ENCODE measurements at regions not wholly inside any gene's neighbourhood (a gene's known extent, or its start where the extent isn't known, plus 50 kb on each side); places are given as distances from the start of the nearest gene placed in this dataset.

DNA sequence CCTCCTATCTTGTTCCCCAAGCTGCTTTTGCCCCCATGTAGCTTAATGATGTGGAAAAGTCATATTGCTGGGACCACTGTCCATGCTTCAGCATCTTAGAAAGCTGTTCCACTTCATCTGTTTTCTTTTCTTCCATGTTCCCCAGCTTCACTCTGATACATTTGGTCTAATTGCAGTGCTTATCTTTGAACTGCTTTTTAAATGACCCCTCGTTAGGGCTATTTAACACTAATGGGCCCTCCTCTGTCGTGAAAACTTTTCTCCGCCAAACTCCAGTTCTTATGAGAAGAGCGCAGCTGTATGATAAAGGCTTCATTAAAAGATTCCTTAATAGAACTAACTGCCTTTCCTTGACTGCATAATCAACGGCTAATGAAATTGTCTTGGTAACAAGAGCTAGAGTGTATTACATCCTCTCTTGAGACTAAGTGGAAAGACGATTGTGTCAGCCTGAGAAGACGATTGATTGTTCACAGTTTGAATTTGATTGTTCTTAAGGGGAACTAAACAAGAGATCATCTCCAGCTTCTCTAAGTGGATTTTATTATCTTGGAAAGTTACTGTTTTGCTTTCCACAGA is 165.0 kb upstream of the MTNR1B start:
- TF ChIP-seq, protein P1, sequence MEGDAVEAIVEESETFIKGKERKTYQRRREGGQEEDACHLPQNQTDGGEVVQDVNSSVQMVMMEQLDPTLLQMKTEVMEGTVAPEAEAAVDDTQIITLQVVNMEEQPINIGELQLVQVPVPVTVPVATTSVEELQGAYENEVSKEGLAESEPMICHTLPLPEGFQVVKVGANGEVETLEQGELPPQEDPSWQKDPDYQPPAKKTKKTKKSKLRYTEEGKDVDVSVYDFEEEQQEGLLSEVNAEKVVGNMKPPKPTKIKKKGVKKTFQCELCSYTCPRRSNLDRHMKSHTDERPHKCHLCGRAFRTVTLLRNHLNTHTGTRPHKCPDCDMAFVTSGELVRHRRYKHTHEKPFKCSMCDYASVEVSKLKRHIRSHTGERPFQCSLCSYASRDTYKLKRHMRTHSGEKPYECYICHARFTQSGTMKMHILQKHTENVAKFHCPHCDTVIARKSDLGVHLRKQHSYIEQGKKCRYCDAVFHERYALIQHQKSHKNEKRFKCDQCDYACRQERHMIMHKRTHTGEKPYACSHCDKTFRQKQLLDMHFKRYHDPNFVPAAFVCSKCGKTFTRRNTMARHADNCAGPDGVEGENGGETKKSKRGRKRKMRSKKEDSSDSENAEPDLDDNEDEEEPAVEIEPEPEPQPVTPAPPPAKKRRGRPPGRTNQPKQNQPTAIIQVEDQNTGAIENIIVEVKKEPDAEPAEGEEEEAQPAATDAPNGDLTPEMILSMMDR (IDR thresholded peaks at IDR 0.05): no peak
- TF ChIP-seq ZFX (IDR thresholded peaks at IDR 0.05; ENCODE audit: borderline replicate concordance): no peak
